GM18498 (cell line): ENCODE measurements at regions not wholly inside any gene's neighbourhood (a gene's known extent, or its start where the extent isn't known, plus 50 kb on each side); places are given as distances from the start of the nearest gene placed in this dataset.
"Not testable (repeated sequence)": the region's sequence is repeated elsewhere in the genome, so short reads cannot be mapped to it uniquely, and the experiment has no call there.

Experiments used
- ATAC-seq: cut with Tn5 transposase; IDR thresholded peaks from one replicate; pipeline ENCODE4 v1.9.1; 2021; ENCODE audit warnings: mild to moderate bottlenecking, moderate library complexity; ENCODE audit not compliant: unreplicated experiment

DNA sequence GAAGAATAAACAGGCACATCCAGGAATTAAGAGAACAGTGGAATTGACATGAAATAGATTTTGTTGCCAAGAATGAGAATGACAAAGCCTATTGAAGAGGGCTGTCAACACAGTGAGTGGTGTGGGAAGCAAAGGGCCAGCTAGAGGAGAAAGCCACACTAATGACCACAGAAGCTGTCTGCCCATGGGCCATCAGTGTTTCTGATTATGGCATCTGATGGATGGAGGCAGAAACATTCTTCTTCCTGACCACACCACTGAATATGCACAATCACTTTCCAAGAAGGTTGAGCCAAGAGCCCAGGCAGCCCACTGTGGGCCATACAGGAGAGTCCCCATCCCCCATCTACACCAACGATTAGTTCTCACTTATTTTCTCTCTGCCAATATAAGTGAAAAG is 146.0 kb upstream of the SH3BP4 start:
- ATAC-seq = no peak

DNA sequence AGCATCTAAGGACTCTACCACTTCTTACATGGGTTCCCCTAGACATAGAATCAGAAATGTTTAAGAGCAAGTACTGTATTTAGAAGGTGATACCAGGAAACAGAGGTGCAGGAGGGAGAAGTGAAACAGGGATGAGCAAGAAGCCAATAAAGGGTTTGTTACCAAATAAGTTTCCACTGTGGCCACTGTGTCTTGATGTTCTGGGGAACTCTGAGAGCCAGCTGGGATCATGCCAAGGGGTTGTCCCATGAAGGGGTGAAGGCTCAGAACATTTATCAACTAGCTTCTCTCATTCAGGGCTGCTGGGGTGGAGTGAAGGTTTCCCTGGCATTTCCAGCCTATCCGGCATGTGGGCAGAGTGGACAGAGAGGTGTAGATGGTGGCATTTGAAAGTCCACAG is 147.1 kb upstream of the SH3BP4 start:
- no peak for ATAC-seq

DNA sequence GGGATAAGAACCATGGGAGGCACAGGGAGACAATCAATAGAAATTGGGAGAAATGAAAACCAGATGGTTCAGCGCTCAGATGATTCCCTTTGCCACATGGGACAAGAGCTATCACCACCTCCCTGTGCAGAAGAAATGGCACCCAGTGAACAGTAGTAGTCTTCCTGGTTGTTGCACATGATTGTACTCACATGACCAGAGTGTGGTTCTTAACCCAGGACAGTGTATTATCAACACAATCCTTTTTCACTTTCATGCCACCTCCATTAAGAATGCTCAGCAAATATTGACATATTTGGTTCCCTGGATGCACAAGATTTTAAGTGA is 149.0 kb upstream of the SH3BP4 start:
- no peak for ATAC-seq

DNA sequence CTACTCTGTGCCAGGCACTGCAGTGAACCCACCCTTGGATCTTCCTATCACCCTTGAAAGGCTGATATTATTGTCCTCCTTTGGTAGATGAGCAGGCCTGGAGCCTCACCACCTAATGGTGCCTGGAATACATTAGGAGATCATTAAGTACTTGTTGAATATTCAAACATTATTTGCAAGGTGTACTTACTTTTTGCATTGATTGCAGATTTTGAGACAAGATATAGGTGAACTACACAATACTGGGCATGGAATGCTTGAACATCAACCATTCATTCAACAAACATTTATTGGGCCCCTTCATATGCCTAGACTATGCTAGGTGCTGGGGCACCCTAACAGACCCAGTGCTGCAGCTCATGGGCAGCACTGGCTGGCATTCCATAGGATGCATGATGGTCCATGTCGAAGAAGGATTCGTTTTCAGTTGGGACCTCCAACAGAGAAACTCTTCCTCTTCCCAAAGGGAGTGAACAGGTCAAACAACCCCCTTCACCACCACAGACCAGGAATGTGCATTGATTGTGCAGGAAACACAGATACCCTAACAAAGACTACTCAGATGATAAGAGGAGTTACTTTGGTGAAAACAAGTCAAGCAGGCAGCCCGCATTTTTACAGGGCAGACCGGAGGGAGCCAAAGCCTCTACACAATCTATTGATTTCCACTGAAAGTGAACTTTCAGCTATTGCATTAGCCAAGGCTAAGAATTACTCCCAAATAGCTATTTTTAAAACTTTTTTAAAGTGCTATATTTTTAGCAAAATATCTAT is 149.6 kb upstream of the SH3BP4 start:
- no peak for ATAC-seq

DNA sequence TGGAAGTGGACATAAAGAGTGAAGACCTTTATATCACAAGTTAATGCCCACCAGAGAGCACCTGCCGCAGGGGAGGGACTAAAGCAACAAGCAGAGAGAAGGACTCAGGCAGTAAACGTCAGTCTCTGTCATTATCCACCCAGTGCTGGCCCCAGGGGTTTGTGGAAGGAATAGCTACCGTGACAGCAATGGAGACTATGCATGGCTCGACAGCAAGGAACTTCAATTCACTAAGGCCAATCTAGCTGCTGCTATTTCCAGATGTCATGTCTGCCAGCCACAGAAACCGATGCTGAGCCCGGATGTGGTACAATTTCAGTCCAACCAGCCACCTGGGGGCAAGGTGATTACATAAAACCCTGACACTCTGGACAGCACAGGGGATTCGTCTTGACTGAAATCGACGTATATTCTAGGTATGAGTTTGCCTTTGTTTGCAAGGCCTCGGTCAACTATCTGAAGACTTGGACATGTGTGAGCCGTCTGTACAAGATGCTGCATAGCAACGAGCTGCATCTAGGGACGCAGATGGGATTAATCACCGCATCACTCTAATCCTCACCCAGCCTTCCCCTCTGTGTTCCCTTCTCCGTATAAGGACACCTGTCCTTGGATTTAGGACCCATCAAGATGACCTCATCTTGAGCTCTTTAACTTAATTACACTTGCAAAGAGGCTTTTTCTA is 154.1 kb upstream of the SH3BP4 start:
- no peak for ATAC-seq

DNA sequence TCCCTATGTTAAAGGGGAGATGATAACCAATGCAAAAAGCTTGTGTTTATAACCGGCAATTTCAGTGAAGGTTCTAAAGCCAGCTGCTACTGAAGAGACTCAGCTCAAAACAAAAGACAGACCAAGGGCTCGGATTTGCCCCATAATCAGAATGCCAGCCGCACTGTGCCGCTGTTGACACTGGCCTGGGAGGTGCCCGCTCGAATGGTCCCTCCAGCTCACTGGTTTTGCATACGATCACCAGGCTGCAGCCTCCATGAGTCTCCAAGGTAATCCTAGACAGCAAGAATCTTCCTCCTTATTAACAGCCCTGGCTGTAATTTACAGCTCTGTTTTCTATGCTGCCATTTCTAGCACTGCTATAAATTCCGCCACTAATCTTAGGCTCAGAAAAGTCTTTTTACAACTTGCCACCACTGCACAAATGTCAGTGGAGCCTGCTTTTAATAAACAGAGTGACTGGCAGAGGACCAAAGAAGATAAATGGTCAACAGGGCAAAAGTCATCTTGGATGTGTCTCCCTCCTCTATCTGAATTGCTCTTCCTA is 155.7 kb upstream of the SH3BP4 start:
- no peak for ATAC-seq

DNA sequence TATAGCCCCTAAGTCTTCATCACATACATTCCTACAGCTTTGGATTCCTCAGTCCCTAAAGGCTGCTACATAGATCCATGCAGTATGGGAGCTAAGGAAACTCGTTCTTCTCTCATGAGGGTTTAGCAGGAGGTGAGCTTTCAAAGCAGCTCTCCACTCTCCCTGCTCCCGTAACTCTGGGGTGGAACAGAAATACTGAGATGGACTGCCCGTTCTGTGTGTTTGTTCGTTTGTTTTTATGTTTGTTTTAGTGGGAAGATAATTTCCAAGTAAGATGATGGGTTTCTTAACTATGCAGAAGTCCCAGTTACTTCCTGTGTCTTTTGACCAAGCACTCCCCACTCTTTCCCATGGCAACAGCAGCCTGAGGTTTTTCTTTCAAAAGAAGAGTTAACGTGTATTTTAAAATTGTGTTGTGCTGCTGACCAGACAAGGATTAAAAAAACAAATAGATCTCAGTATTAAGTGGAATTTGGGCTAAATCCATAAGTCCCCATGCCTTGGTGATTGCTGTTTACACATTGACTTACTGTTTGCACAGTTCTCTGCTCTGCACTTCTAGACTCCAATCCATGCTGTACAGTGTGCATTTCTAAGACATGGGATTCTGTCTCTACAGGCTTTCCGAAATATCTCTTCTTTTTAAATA is 156.4 kb upstream of the SH3BP4 start:
- ATAC-seq = no peak

DNA sequence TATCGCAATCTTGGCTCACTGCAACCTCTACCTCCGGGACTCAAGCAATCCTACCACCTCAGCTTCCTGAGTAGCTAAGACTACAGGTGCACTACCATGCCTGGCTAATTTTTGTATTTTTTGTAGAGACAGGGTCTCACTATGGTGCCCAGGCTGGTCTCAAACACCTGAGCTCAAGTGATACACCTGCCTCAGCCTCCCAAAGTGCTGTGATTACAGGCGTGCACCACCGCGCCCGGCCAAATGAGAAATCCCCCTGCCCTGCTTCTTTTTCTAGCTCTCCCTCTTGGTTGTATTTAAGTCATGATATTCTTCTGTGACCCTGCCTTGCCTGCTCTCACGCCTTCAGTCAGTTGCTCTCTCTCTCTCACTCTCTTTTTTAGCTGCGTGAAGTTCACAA is 157.0 kb upstream of the SH3BP4 start:
- no peak for ATAC-seq

DNA sequence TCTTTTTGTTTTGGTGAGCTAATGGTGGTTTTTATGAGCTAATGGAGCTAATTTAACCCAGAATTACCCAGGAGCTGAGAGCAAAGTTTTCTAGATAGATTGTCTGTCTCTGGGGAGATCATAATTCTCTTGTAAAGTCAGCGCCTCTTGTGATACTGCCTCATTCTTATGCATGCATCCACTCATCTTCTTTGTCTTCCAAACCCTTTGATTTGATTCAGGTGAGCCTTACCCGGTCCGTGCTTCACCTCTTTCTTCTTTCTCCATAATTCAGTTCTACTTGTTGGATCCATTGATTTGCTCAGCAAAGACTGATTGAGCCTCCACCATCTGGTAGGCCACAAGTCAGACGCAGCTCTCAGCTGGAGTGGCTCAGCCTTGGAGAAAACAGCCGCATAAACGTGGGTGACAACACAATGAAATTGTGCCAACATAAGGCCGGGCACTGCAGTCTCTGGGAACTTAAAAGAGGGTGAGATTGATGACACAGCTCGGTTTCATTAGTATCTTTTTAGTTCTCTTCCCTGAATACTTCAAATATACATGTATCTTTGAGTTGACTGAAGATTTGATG is 158.5 kb upstream of the SH3BP4 start:
- no peak for ATAC-seq

DNA sequence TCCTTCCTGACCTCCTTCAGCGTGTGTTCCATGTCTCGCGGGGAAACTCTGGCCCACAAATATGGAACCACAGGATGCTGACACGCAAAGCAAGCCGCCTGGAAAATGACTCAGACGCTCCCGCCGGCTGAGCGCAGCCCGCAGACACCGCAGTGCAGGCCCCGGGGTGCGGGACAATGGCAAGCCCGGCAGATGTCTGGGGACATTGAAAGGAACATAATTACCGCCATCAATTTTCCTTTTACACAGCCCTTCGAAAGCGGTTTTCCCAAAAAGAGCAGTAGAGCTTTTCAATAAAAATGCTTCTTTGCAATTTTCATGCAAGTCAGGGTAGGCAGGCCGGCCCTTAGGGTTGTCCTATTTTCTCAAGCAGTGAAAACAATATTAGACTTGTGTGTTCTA is 159.2 kb upstream of the SH3BP4 start:
- ATAC-seq = no peak

DNA sequence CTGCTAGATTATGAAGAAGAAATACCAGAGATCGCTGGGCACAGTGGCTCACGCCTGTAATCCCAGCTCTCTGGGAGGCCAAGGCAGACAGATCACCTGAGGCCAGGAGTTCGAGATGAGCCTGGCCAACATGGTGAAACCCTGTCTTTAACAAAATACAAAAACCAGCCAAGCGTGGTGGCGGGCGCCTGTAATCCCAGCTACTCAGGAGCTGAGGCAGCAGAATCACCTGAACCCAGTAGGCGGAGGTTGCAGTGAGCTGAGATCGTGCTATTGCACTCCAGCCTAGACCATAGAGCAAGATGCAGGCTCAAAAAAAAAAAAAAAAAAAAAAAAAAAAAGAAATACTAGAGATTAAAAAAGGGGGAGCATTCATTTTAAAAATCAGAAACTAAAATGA is 159.7 kb upstream of the SH3BP4 start:
- not testable (repeated sequence) for ATAC-seq

DNA sequence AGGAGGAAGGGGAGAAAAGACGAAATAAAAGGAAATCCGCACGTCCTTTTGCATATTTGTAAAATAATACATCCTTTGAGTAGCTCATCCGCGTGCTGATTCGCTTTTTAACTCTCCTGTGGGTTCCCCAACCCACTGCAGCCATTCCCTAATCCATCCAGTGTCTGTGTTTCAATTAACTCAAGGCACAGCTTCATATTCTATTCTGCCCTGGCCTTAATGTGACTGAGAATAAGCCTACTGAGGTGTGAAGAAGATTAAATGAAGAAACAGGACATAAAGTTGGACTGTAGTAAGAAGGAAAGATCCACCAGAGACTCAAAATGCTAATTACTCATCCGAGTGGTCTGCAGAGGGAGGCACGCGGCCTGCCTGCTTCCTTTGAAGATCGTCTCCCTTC is 161.4 kb upstream of the SH3BP4 start:
- no peak for ATAC-seq

DNA sequence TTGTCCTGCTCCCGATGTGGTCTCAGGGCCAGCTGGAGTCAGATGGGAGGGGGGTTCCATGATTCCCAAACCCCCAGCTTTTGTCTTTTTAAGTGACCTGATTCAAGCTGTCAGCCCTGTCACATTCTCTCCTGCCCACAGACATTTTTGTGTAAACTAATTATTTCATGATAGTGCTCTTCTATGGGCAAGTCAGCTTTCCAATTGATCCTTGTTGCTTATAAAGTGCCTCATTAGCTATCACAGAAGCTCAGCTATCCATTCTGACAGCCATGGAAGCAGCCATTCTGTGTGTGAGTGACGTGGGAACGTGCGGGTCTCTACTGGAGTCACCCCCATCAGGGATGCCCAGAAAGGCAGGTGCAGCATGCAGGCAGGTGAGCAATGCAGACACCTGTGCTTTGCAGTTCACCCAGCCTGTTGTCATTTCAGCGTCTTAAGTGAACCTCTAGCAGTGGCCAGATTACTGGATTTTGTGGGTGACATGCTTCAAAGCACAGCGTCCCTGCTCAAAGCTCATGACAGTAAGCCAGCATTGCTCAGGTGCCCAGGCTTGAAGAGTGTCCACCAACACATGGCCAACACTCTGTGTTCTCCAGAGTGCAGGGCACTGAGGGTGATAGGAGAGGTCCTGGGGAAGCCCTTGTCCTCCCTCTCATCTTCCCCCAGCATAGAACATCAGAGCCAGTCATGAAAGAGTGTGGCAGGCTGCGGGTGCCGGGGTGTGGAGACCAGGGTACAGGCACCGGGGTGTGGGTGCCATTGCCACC is 162.1 kb upstream of the SH3BP4 start:
- ATAC-seq = no peak

DNA sequence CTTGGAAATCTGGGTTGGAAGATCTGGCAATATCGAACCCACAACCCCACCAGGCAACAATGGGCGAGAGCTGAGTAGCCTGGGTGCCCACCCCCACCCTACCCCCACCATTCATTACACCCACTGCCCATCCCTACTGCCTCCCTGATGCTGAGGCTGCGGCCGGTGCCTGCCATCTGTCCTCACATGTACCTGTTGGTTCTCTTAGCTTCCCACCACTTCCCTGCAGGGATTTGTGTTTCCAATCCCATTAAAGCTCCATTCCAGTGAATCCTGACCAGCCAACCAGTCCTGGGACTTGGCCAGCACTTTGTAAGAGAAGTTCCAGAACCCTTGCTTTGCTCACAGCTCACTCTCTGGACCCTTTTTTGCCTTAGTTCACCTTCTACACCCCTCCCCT is 163.0 kb upstream of the SH3BP4 start:
- no peak for ATAC-seq

DNA sequence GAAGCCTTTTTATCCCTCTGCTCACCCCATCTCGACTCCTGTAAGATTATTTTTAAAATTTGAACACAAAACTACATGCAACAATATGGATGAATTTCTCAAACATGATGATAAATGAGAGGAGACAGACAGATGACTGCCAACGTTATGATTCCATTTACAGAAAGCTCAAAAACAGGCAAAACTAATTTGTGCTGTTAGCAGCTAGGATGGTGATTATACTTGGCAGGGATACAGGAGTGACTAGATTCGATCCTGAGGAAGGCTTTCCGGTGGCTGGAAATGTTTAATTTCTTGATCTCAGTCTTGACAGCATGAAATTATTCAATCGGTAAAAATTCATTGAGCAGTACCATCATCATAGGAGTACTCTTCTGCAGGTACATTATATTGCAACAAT is 163.4 kb upstream of the SH3BP4 start:
- ATAC-seq = no peak

DNA sequence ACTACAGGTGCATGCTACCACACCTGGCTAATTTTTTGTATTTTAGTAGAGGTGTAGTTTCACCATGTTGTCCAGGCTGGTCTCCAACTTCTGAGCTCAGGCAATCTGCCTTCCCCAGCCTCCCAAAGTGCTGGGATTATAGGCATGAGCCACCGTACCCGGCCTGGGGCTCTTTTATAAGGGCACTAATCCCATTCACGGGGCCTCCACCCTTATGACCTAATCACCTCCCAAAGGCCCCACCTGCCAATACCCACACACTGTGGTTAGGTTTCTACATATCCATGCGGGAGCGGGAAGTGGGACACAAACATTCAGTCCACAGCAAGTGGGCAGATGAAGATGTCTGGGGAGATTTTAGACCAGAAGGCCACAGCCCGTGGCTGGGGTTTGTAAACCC is 164.7 kb upstream of the SH3BP4 start:
- no peak for ATAC-seq

DNA sequence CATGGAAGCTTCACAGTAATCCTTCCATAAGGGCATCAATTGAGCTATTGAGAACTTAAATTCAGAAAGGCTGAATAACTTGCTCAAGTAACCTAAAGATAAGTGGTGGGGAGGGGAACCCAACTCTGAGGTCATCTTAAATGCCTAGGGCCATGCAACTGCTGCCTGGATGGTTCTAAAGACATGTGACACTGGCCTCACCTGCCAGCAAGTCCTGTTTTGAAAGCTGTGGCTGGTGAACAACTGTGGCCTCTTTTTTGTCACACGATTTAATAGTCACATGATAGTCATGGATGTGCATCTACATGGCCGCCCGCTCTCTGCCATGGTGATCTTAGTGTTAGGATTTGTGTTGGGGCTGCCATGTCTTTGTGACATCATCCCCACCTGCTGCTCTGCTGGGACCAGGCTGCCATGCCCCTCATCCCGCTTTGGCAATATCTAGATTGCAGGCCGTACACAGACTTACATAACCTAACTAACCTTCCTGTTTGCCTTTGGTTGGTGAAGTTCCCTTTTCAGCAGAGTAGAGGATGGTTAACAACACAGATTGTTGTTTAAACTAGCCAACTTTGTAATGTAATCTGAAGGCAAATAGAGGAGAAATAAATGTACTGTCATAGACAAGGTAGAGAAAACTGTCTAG is 177.9 kb upstream of the SH3BP4 start:
- no peak for ATAC-seq

DNA sequence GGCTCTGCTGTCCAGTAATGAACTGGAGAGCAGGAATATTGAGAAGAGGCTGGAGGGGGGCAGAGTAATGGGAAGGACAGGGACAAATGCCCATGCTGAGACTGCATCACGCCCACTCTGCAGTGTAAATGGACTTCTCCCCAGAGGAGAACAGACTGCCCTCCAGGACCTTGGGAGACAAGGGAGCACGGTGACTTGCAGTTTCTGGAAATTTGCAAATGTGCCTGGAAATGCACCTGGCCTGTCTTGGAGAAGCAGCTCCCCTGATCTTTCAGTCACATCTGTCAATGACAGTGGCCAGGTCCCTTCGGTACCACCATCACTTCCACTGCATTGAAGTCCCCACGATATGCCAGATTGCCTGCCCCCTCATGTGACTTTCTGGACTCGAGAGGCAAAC is 178.7 kb upstream of the SH3BP4 start:
- no peak for ATAC-seq

DNA sequence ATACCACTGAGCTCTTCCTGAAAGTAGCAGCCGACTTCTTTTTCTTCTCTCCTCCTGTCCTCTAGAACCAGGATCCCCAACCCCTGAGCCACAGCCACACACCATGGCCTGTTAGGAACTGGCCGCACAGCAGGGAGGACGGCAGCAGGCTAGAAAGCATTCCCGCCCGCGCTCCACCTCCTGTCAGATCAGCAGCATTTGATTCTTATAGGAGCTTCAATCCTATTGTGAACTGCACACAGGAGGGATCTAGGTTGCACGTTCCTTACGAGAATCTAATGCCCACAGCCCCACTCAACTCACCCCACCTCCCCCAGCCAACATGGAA is 179.1 kb upstream of the SH3BP4 start:
- ATAC-seq = no peak

DNA sequence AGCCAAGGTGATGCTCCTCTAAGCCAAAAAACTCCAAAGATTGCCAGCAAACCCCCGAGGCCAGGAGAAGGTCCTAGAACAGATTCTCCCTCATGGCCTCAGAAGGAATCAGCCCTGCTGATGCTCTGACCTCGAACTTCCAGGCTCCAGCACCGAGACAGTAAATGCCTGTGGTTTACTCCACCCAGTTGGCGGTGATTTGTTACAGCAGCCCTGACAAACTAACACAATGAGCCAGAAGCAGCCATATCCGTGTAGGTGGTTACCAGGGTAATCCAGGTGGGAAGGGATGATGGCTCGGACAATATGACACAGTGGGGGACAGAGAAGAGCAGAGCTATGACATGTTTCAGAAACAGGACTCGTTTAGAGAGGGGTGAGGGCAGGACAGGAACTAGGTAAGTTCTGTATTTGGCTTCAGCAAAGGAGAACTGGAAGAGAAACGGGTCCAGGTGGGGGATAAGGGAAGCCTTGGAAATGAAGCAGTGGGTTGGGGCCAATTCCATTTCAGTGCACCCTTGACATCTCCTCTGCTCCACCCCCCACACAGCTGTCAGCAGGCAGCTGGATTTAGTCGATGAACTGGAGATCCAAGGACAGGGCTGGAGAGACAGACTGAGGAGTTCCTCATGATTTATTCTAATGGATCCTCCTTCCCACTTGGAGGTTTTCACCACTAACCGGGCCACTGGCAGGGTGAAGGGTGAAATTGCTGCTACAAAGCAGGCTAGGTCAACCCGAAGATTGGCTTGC is 179.7 kb upstream of the SH3BP4 start:
- ATAC-seq = no peak
